ENCODE measurements at regions not wholly inside any gene's neighbourhood (a gene's known extent, or its start where the extent isn't known, plus 50 kb on each side); places are given as distances from the start of the nearest gene placed in this dataset.

DNA sequence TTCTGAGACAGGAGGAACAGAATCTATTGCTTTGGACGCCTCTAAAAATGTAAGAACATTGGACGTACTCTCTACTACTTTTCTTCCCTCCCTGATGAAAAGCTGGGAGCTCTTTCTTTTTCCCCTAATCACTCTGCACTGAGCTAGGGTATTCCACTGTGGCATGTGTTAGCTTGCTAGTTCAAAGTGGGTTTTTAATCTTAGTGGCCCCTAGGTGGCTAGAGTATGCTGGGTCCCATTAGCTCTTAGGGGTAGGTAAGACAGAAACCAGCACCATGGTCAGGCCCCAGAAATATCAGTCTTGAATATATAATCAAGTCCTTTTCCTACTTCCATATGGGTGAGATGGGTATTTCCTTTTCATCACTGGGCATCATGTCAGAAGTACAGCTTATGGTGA lies 945.2 kb upstream of the PTPRD start:
- TF ChIP-seq, protein P1, sequence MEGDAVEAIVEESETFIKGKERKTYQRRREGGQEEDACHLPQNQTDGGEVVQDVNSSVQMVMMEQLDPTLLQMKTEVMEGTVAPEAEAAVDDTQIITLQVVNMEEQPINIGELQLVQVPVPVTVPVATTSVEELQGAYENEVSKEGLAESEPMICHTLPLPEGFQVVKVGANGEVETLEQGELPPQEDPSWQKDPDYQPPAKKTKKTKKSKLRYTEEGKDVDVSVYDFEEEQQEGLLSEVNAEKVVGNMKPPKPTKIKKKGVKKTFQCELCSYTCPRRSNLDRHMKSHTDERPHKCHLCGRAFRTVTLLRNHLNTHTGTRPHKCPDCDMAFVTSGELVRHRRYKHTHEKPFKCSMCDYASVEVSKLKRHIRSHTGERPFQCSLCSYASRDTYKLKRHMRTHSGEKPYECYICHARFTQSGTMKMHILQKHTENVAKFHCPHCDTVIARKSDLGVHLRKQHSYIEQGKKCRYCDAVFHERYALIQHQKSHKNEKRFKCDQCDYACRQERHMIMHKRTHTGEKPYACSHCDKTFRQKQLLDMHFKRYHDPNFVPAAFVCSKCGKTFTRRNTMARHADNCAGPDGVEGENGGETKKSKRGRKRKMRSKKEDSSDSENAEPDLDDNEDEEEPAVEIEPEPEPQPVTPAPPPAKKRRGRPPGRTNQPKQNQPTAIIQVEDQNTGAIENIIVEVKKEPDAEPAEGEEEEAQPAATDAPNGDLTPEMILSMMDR (IDR thresholded peaks at IDR 0.05 in 4 of 5, conservative IDR thresholded peaks at IDR 0.05 in 1 of 5): no peak
- no peak for TF ChIP-seq POLR2A (IDR thresholded peaks at IDR 0.05)
